Fibroblast of the aortic adventitia (primary cell): ENCODE measurements at regions not wholly inside any gene's neighbourhood (a gene's known extent, or its start where the extent isn't known, plus 50 kb on each side); places are given as distances from the start of the nearest gene placed in this dataset.

Experiments
- DNase-seq: peaks from one replicate; pipeline ENCODE4 v3.0.0-alpha.2; 2010; ENCODE audit warnings: low read depth
- H3K4me3 ChIP-seq: 2 replicates; pipeline ENCODE4 v1.5.1; 2011; ENCODE audit warnings: low read depth, mild to moderate bottlenecking, control low read depth, low read length, moderate library complexity
- TF ChIP-seq, protein P1 (sequence below): IDR thresholded peaks from 2 replicates; pipeline ENCODE4 v1.5.1; 2011; ENCODE audit warnings: mild to moderate bottlenecking, low read length, control low read depth, inconsistent platforms; ENCODE audit not compliant: insufficient read depth

DNA sequence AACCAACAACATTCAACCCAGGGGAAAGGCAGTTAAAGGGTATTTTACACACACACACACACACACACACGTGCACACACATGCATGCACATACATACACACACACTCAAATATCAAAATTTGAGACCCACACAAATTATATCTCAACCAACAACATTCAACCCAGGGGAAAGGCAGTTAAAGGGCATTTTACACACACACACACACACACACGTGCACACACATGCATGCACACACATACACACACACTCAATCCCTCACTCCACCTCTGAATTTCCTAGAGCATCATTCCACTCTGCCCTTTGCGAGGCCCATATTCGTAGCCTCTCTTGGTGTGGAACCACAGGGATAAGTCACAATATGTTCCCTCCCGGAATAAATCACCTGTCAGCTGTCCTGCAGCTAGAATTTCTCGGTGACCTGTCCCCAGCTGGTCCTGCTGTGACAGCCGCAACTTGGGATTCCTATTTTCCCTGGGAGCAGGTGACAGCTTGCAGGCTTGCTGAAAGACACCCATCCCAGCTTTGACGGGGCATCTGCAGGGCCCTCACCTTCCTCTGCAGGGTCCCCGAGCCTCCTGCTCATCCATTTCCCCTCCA is 122.7 kb downstream of the PSMG1 start:
- no peak for DNase-seq
- TF ChIP-seq, protein P1, sequence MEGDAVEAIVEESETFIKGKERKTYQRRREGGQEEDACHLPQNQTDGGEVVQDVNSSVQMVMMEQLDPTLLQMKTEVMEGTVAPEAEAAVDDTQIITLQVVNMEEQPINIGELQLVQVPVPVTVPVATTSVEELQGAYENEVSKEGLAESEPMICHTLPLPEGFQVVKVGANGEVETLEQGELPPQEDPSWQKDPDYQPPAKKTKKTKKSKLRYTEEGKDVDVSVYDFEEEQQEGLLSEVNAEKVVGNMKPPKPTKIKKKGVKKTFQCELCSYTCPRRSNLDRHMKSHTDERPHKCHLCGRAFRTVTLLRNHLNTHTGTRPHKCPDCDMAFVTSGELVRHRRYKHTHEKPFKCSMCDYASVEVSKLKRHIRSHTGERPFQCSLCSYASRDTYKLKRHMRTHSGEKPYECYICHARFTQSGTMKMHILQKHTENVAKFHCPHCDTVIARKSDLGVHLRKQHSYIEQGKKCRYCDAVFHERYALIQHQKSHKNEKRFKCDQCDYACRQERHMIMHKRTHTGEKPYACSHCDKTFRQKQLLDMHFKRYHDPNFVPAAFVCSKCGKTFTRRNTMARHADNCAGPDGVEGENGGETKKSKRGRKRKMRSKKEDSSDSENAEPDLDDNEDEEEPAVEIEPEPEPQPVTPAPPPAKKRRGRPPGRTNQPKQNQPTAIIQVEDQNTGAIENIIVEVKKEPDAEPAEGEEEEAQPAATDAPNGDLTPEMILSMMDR = no peak
- no peak overlapping the region for H3K4me3 ChIP-seq

DNA sequence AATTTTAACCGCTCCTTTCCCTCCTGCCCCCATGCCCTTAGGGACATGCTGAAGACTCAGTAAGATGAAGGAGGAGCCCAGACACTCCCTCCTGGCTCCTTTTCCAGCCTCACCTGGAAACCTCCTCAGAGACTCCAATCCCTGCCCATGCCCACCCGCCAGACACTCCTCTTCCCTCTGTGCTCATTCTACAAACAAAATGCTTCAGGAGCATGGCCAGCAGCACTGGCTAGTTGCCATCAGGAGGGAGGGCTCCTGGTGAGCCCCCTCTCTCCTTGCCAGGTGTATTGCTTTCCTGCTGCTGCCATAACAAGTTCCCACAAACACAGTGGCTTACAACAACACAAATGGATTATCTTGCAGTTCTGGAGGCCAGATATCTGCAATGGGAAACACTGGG is 126.1 kb downstream of the PSMG1 start:
- DNase-seq = no peak
- TF ChIP-seq, protein P1 = no peak
- no peak overlapping the region for H3K4me3 ChIP-seq

DNA sequence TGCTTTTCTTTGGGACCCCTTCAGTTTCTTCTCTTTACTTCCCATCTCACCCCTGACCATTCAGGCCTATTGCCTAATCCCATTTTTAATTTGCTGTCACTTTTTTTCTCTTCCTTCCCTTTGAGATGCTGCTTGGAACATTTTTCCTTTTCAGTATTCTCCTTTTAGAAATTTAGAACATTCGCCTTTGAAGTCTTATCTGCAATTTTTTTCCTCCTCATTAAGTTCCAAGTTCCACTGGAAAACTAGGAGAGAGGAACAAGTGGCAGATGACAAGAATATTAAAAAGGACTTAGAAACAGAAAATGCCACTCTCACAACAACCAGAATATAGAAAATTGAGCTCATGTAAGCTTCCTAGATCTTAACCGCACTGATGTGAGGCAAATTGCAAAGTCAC is 126.6 kb downstream of the PSMG1 start:
- DNase-seq = no peak
- no peak overlapping the region for H3K4me3 ChIP-seq
- TF ChIP-seq, protein P1 = no peak

DNA sequence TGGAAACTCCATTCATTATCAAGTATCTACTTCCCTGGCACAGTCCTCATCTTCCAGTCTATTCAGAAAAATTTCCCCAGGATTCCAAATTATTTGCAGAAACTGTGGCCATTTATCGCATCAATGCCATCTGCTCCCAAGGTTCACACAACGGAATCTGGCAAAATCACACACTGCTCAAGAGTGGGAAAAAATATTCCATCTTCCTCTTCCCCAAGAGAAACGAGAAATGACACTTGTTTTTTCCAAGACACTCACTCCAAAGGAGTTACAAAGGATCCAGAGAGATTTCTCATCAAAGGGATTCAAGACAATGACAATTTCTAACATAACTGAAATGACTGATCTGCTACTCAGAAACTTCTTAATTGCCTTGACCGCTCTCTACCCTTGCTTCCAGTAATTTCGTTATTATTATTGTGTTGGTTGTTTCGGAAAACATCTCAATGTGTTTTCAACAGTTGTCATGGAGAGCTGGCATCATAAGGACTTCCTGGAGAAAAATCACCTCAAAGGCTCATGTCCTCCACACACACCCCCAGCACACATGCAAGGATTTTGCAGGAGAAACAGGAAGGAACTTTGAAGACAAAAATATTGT is 128.0 kb downstream of the PSMG1 start:
- DNase-seq = no peak
- TF ChIP-seq, protein P1 = no peak
- no peak overlapping the region for H3K4me3 ChIP-seq

DNA sequence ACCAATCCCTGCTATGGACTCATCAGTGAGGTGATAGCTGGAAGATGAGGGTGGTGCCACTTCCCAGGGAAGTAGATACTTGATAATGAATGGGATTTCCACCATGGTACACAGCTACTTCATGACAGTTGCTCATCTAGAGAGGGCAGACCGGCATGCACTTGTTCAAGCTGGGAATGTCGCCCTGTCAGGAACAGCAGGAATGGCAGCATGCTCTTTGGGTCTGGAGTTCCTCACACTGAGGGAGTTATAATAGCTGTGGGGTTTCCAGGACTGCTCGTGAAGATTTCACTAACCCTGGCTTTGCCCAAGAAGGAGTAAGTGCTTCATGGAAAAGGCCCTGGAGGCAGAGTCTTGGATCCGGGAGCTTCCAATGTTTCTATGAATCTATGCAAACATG is 129.2 kb downstream of the PSMG1 start:
- H3K4me3 ChIP-seq = no peak overlapping the region
- no peak for DNase-seq
- TF ChIP-seq, protein P1 = no peak

DNA sequence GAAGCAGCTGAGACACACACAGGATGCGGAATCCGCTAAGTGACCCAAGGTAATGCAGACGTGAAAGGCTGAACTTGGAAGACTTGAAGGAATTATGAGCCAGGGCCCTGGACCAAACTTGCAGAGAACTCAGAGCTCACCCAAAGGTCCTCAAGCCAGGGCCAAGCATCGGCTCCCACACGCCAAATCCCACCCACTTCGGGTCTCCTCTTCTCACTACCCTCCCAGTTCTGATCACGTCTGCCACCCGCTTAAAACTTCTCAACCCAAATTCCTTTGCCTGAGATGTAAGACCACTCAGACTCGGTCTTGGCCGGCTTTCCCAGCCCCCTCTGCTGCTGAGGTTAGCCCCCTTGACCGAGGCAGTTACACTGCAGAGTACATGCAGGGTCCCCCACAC is 130.1 kb downstream of the PSMG1 start:
- TF ChIP-seq, protein P1 = no peak
- no peak for DNase-seq
- H3K4me3 ChIP-seq = no peak overlapping the region

DNA sequence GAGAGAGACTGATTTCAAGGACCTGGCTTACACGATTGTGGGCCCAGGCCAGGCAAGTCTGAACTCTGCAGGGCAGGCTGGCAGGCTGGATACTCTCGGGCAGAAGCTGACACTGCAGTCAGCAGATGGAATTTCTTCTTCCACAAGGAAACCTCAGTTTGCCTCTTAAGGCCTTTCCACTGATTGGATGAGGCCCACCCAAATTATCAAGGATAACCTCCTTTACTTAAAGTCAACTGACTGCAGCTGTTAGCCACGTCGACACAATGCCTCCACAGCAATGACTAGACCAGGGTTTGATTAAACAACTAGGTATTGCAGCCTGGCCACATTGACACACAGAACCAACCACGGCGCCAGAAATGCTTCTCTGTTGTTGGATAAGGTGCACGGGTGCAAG is 130.5 kb downstream of the PSMG1 start:
- DNase-seq = no peak
- TF ChIP-seq, protein P1 = no peak
- H3K4me3 ChIP-seq = no peak overlapping the region
